ENCODE measurements at regions not wholly inside any gene's neighbourhood (a gene's known extent, or its start where the extent isn't known, plus 50 kb on each side); places are given as distances from the start of the nearest gene placed in this dataset.

GRCh38 chr22:44428941-44429830 lies 68.8 kb downstream of the RTL6 start:
- peaks cover 0 to 1% (median 0%) of the 10 kb centered on the region in 6 donors for H3K9me3 Mint-ChIP-seq
- peaks cover 0 to 3% (median 2%) of the 10 kb centered on the region in 3 donors for H3K27me3 Mint-ChIP-seq (ENCODE audit: low read depth in 3 of 3)
- no peak overlapping the region for H3K4me3 Mint-ChIP-seq
- no peak for DNase-seq
- H3K27ac Mint-ChIP-seq = no peak overlapping the region
- no peaks in the 10 kb centered on the region for H3K36me3 Mint-ChIP-seq
- H3K4me1 Mint-ChIP-seq = no peaks in the 10 kb centered on the region

- Mint-ChIP-seq H3K4me3 (no peak overlapping the region), H3K9me3 (peaks cover 0 to 1% (median 0%) of the 10 kb centered on the region in 6 donors), H3K4me1 (no peaks in the 10 kb centered on the region), H3K27ac (no peak overlapping the region), H3K36me3 (no peaks in the 10 kb centered on the region), H3K27me3 (ENCODE audit: low read depth in 3 of 3) (peaks cover 0 to 3% (median 2%) of the 10 kb centered on the region in 3 donors)
- no peak for DNase-seq
Measured at GRCh38 chr22:44427611-44428470, 70.2 kb downstream of the RTL6 start.

GRCh38 chr22:44426981-44427380 lies 71.1 kb downstream of the RTL6 start:
- Mint-ChIP-seq H3K27me3 (ENCODE audit: low read depth in 3 of 3) (peaks cover 0 to 4% (median 2%) of the 10 kb centered on the region in 3 donors), H3K36me3 (no peaks in the 10 kb centered on the region), H3K4me1 (no peaks in the 10 kb centered on the region), H3K27ac (no peak overlapping the region), H3K4me3 (no peak overlapping the region), H3K9me3 (peaks cover 0 to 1% (median 0%) of the 10 kb centered on the region in 6 donors)
- no peak for DNase-seq

GRCh38 chr22:44425694-44426045 lies 72.4 kb downstream of the RTL6 start:
- DNase-seq = no peak
- no peaks in the 10 kb centered on the region for H3K36me3 Mint-ChIP-seq
- H3K9me3 Mint-ChIP-seq = peaks cover 1 to 6% (median 3%) of the 10 kb centered on the region in 6 donors

GRCh38 chr22:44424867-44425693 lies 73.0 kb downstream of the RTL6 start:
- Mint-ChIP-seq H3K4me3 (no peak overlapping the region), H3K27ac (no peak overlapping the region), H3K36me3 (no peaks in the 10 kb centered on the region), H3K9me3 (peaks cover 3 to 11% (median 6%) of the 10 kb centered on the region in 6 donors), H3K4me1 (no peaks in the 10 kb centered on the region), H3K27me3 (ENCODE audit: low read depth in 3 of 3) (peaks cover 0 to 2% (median 1%) of the 10 kb centered on the region in 3 donors)
- no peak for DNase-seq

More at GRCh38 chr22:44425694-44426045, 72.4 kb downstream of the RTL6 start:
- Mint-ChIP-seq H3K4me1 (no peaks in the 10 kb centered on the region), H3K27me3 (ENCODE audit: low read depth in 3 of 3) (peaks cover 0 to 2% (median 1%) of the 10 kb centered on the region in 3 donors), H3K27ac (no peak overlapping the region), H3K4me3 (no peak overlapping the region)

- Mint-ChIP-seq H3K4me1 (no peaks in the 10 kb centered on the region), H3K9me3 (peaks cover 11 to 19% (median 11%) of the 10 kb centered on the region in 6 donors), H3K4me3 (no peak overlapping the region), H3K36me3 (peaks cover 0 to 7% (median 5%) of the 10 kb centered on the region in 3 donors), H3K27me3 (ENCODE audit: low read depth in 3 of 3) (peaks cover 4 to 7% (median 6%) of the 10 kb centered on the region in 3 donors), H3K27ac (no peak overlapping the region)
- DNase-seq = no peak
Measured at GRCh38 chr22:44424359-44424682, 73.7 kb downstream of the RTL6 start.

- H3K27ac Mint-ChIP-seq = no peak overlapping the region
- DNase-seq = no peak
- H3K9me3 Mint-ChIP-seq = peaks cover 12 to 24% (median 13%) of the 10 kb centered on the region in 6 donors
- H3K36me3 Mint-ChIP-seq = peaks cover 0 to 7% (median 6%) of the 10 kb centered on the region in 3 donors
- no peak overlapping the region for H3K4me3 Mint-ChIP-seq
- H3K27me3 Mint-ChIP-seq (ENCODE audit: low read depth in 3 of 3) = peaks cover 4 to 8% (median 7%) of the 10 kb centered on the region in 3 donors
- H3K4me1 Mint-ChIP-seq = no peaks in the 10 kb centered on the region
Measured at GRCh38 chr22:44423556-44424358, 74.3 kb downstream of the RTL6 start.

- Mint-ChIP-seq H3K27me3 (ENCODE audit: low read depth in 3 of 3) (peaks cover 4 to 8% (median 7%) of the 10 kb centered on the region in 3 donors), H3K36me3 (peaks cover 0 to 7% (median 6%) of the 10 kb centered on the region in 3 donors), H3K4me1 (no peaks in the 10 kb centered on the region), H3K9me3 (peaks cover 12 to 25% (median 13%) of the 10 kb centered on the region in 6 donors), H3K4me3 (no peak overlapping the region), H3K27ac (peak overlapping the region in 1 of 6 donors; percentile 21)
- DNase-seq = no peak
Measured at GRCh38 chr22:44422746-44423380, 75.2 kb downstream of the RTL6 start.

- Mint-ChIP-seq H3K9me3 (peaks cover 12 to 25% (median 15%) of the 10 kb centered on the region in 6 donors), H3K27ac (no peak overlapping the region)
Measured at GRCh38 chr22:44419429-44419828, 78.6 kb downstream of the RTL6 start.

GRCh38 chr22:44413211-44413610 lies 84.8 kb downstream of the RTL6 start:
- no peak for DNase-seq
- Mint-ChIP-seq H3K27me3 (ENCODE audit: low read depth in 3 of 3) (peaks cover 0 to 12% (median 7%) of the 10 kb centered on the region in 3 donors), H3K27ac (no peak overlapping the region), H3K4me1 (no peaks in the 10 kb centered on the region), H3K4me3 (no peak overlapping the region), H3K9me3 (peaks cover 0 to 4% (median 0%) of the 10 kb centered on the region in 6 donors), H3K36me3 (no peaks in the 10 kb centered on the region)

More at GRCh38 chr22:44419429-44419828, 78.6 kb downstream of the RTL6 start:
- DNase-seq = no peak
- H3K4me1 Mint-ChIP-seq = no peaks in the 10 kb centered on the region
- peaks cover 0 to 7% (median 6%) of the 10 kb centered on the region in 3 donors for H3K36me3 Mint-ChIP-seq
- peaks cover 4 to 13% (median 7%) of the 10 kb centered on the region in 3 donors for H3K27me3 Mint-ChIP-seq (ENCODE audit: low read depth in 3 of 3)
- no peak overlapping the region for H3K4me3 Mint-ChIP-seq

GRCh38 chr22:44412136-44412731 lies 85.8 kb downstream of the RTL6 start:
- Mint-ChIP-seq H3K4me3 (no peak overlapping the region), H3K27ac (no peak overlapping the region), H3K9me3 (peaks cover 0 to 2% (median 0%) of the 10 kb centered on the region in 6 donors), H3K27me3 (ENCODE audit: low read depth in 3 of 3) (peaks cover 0 to 14% (median 9%) of the 10 kb centered on the region in 3 donors), H3K36me3 (no peaks in the 10 kb centered on the region), H3K4me1 (no peaks in the 10 kb centered on the region)
- no peak for DNase-seq

Measured in immature natural killer cell (primary cell).